NT2/D1 (cell line): ENCODE measurements at regions not wholly inside any gene's neighbourhood (a gene's known extent, or its start where the extent isn't known, plus 50 kb on each side); places are given as distances from the start of the nearest gene placed in this dataset.

Experiments
- DNase-seq: peaks from one replicate; pipeline ENCODE4 v3.0.0-alpha.2; 2011; ENCODE audit warnings: low read depth, low spot score
- H3K27me3 ChIP-seq: 2 replicates; pipeline ENCODE4 v1.6.0; 2011; ENCODE audit warnings: mild to moderate bottlenecking; ENCODE audit not compliant: insufficient read length, insufficient read depth
- H3K36me3 ChIP-seq: 2 replicates; pipeline ENCODE4 v1.6.1; 2011; ENCODE audit warnings: mild to moderate bottlenecking, low read length, mixed read lengths; ENCODE audit not compliant: insufficient read depth, insufficient read length
- H3K4me1 ChIP-seq: 2 replicates; pipeline ENCODE4 v1.5.1; 2011; ENCODE audit not compliant: insufficient read depth, insufficient read length
- H3K4me3 ChIP-seq: 2 replicates; pipeline ENCODE4 v1.5.1; 2011; ENCODE audit warnings: low read depth; ENCODE audit not compliant: insufficient read length
- H3K9ac ChIP-seq: 2 replicates; pipeline ENCODE4 v1.6.0; 2011; ENCODE audit warnings: low read depth; ENCODE audit not compliant: insufficient read length
- H3K9me3 ChIP-seq: 2 replicates; pipeline ENCODE4 v1.5.1; 2011; ENCODE audit warnings: mild to moderate bottlenecking, low read length; ENCODE audit not compliant: insufficient read depth
- SUZ12 ChIP-seq: IDR thresholded peaks from 2 replicates; pipeline ENCODE4 v1.6.1; 2011; ENCODE audit not compliant: insufficient read length, insufficient read depth; ENCODE audit errors: extremely low read depth
- YY1 ChIP-seq: IDR thresholded peaks from 2 replicates; pipeline ENCODE4 v1.6.1; 2011; ENCODE audit not compliant: insufficient read length, insufficient read depth
- ZNF274 ChIP-seq: IDR thresholded peaks from 2 replicates; pipeline ENCODE4 v1.6.1; 2011; ENCODE audit warnings: mild to moderate bottlenecking, low read depth, low read length

DNA sequence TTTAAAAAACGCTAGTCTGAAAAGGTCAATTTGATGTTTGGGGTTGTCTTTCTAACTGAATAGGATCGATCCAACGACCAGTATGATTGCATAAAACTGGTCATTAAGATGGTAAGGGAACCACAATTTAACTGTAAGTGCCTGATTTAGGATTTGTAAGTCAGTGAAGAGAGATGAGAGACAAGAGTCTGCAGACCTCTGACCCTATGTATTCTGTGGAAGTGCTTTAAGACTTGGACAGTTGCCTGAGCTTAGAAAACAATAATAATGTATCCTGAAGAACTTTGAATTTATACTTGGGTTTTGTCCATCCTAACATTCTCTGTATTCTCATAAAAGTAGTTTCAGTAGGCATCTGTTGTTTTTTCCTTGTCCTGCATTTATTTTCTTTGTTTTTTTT is 221.4 kb upstream of the SUCLG2 start:
- no peak overlapping the region for H3K4me3 ChIP-seq
- no peaks in the 10 kb centered on the region for H3K4me1 ChIP-seq
- no peak overlapping the region for H3K9ac ChIP-seq
- no peaks in the 10 kb centered on the region for H3K27me3 ChIP-seq
- no peak for DNase-seq
- TF ChIP-seq ZNF274: no peak
- TF ChIP-seq SUZ12: no peak
- no peak for TF ChIP-seq YY1
- H3K9me3 ChIP-seq: no peaks in the 10 kb centered on the region
- H3K36me3 ChIP-seq: no peaks in the 10 kb centered on the region

DNA sequence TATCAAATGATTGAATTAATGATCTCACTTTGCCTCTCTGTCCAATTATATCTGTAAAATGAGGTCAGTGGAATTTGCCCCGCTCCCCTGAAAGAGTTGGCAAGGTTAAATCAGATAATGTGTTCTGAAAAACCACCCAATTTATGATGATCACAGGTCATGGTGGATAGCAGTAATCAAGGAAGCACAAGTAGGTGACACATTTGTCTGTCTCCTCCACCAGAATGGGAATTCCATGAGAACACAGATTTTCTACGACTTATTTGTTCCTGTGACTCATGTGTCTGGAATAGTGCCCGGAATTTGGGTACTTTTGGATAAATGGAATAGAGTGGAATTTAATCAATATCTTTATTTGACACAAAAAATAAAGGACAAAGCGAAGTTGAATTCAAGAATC is 220.9 kb upstream of the SUCLG2 start:
- no peak overlapping the region for H3K4me3 ChIP-seq
- H3K27me3 ChIP-seq: no peaks in the 10 kb centered on the region
- no peak for DNase-seq
- no peaks in the 10 kb centered on the region for H3K36me3 ChIP-seq
- no peaks in the 10 kb centered on the region for H3K4me1 ChIP-seq
- TF ChIP-seq ZNF274 (no peak), YY1 (no peak), SUZ12 (no peak)
- no peak overlapping the region for H3K9ac ChIP-seq
- no peaks in the 10 kb centered on the region for H3K9me3 ChIP-seq

- Histone ChIP-seq H3K36me3 (no peaks in the 10 kb centered on the region), H3K9ac (no peak overlapping the region), H3K4me1 (no peaks in the 10 kb centered on the region), H3K27me3 (no peaks in the 10 kb centered on the region), H3K9me3 (no peaks in the 10 kb centered on the region), H3K4me3 (no peak overlapping the region)
- TF ChIP-seq SUZ12 (no peak), ZNF274 (no peak), YY1 (no peak)
- no peak for DNase-seq
These were observed 216.1 kb upstream of the SUCLG2 start for GRCh38 chr3:67870477-67870876.

DNA sequence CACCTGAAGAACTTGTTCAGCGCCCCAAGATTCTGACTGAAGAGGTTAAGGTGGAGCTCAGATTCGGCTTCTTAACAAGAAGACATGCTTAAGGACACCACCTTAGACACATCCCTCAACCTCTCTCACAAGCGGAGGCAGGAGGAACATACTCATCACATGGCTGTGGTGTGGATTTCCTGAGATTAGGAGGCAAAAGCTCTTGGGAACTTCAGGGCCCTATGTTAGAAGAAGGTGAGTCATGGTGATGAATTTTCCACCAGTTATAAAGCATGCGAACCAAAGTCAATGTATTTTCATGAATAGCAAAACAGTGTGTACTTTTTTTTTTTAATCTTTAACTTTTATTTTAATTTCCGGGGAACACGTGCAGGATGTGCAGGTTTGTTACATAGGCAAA is 212.2 kb upstream of the SUCLG2 start:
- H3K9me3 ChIP-seq: no peaks in the 10 kb centered on the region
- no peaks in the 10 kb centered on the region for H3K4me1 ChIP-seq
- TF ChIP-seq YY1: no peak
- TF ChIP-seq SUZ12: no peak
- no peak for TF ChIP-seq ZNF274
- no peaks in the 10 kb centered on the region for H3K36me3 ChIP-seq
- no peak overlapping the region for H3K4me3 ChIP-seq
- no peak for DNase-seq
- H3K27me3 ChIP-seq: no peaks in the 10 kb centered on the region
- H3K9ac ChIP-seq: no peak overlapping the region

GRCh38 chr3:67864587-67865183 is 210.3 kb upstream of the SUCLG2 start:
- TF ChIP-seq SUZ12 (no peak), YY1 (no peak), ZNF274 (no peak)
- Histone ChIP-seq H3K4me1 (no peaks in the 10 kb centered on the region), H3K4me3 (no peak overlapping the region), H3K9me3 (no peaks in the 10 kb centered on the region), H3K27me3 (no peaks in the 10 kb centered on the region), H3K36me3 (no peaks in the 10 kb centered on the region), H3K9ac (no peak overlapping the region)
- DNase-seq: no peak

GRCh38 chr3:67863869-67864268 is 209.5 kb upstream of the SUCLG2 start:
- TF ChIP-seq SUZ12 (no peak), YY1 (no peak), ZNF274 (no peak)
- Histone ChIP-seq H3K4me1 (no peaks in the 10 kb centered on the region), H3K36me3 (no peaks in the 10 kb centered on the region), H3K9ac (no peak overlapping the region), H3K27me3 (no peaks in the 10 kb centered on the region), H3K4me3 (no peak overlapping the region), H3K9me3 (no peaks in the 10 kb centered on the region)
- peak; percentile 38 for DNase-seq

DNA sequence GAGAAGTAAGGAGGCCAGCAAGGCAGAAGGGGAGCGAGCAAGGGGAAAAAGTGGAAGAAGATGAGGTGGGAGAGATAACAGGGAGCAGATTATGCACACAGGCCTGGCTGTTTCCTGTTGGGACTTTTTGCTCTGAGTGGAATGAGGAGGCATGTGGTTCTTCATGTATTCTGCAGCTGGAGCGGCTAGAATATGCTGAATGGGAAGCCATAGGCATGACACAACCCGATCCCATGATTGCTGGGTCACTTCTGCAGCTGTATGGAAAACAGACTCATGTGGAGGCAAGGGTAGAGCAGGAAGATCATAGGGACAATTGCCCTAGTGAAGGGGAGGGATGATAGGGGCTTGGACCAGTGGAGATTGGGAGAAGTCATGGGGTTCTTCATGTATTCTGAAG is 206.0 kb upstream of the SUCLG2 start:
- no peak for TF ChIP-seq SUZ12
- TF ChIP-seq YY1: no peak
- TF ChIP-seq ZNF274: no peak
- no peak for DNase-seq
- H3K4me3 ChIP-seq: no peak overlapping the region
- H3K9me3 ChIP-seq: no peaks in the 10 kb centered on the region
- no peaks in the 10 kb centered on the region for H3K36me3 ChIP-seq
- no peaks in the 10 kb centered on the region for H3K4me1 ChIP-seq
- no peak overlapping the region for H3K9ac ChIP-seq
- H3K27me3 ChIP-seq: no peaks in the 10 kb centered on the region

GRCh38 chr3:67858492-67858891 is 204.1 kb upstream of the SUCLG2 start:
- H3K9me3 ChIP-seq: no peaks in the 10 kb centered on the region
- H3K36me3 ChIP-seq: no peaks in the 10 kb centered on the region
- TF ChIP-seq ZNF274 (no peak), YY1 (no peak), SUZ12 (no peak)
- H3K4me3 ChIP-seq: no peak overlapping the region
- H3K4me1 ChIP-seq: no peaks in the 10 kb centered on the region
- no peak for DNase-seq
- H3K9ac ChIP-seq: no peak overlapping the region
- H3K27me3 ChIP-seq: no peaks in the 10 kb centered on the region
